HUDEP-2 (cell line): ENCODE measurements at regions not wholly inside any gene's neighbourhood (a gene's known extent, or its start where the extent isn't known, plus 50 kb on each side); places are given as distances from the start of the nearest gene placed in this dataset.

ENCODE experiments used
- DNase-seq, 76 experiments: peaks; one replicate each; lab custom pipeline; 2025; ENCODE audit not compliant: unreplicated experiment in 76 of 76; lab: John Stamatoyannopoulos, UW

DNA sequence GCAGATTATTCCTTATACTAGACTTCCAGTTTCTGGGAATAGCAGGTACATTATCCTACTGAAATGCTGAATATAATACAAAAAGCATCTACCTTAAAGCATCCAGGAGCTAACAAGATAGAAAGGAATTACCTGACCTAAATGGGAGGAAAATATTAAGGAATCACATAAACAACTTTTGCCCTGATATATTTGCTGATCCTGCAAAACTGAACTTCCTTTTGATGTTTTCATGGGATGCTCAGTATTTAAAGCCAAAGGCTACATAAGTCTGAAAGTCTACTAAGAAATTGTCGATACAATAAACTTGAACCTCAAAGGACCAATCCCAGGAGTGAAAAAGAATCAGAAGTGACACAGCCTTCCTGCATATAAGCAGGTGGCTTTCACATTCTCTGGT, 85.6 kb upstream of the C1orf21 start:
- no peak for DNase-seq

DNA sequence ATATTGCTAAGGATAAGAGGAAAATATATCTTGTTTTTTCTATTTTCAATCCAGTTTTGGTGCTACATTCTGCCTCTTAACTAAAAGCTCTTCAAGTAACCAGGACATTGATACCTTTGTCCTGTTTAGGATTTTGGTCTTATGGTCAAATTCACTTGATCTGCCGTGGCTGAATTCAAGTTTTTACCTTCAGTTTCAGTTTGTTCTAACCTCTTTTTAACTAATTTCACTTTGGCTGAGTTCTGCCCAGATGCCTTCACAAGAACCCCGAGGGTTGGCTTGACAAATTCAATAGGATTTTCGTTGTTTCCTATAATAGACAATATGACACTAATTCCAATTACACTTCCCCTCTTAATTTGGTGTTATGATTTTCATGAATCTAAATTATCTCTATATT, 84.5 kb upstream of the C1orf21 start:
- no peak for DNase-seq

DNA sequence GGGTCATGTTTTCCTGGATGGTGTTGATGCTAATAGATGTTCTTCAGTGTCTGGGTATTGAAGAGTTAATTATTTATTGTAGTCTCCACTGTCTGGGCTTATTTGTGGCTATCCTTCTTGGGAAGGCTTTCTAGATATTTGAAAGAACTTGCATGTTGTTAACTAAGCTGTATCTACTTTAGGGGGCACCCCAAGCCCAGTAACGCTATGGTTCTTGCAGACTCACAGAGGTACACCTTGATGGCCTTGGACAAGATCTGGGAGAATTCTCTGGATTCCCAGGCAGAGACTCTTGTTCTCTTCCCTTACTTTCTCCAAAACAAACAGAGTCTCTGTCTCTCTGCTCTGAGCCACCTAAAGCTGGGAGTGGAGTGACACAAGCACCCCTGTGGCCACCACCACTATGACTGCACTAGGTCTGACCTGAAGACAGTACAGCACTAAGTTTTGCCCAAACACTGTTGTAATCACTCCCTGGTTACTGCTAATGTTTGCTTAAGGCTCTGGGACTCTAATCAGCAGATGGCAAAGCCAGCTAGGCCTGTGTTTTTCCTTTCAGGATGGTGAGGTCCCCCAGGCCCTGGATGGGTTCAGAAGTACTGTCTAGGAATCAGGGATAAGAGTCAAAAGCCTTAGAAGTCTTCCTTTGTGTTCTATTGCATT, 76.5 kb upstream of the C1orf21 start:
- no peak for DNase-seq

DNA sequence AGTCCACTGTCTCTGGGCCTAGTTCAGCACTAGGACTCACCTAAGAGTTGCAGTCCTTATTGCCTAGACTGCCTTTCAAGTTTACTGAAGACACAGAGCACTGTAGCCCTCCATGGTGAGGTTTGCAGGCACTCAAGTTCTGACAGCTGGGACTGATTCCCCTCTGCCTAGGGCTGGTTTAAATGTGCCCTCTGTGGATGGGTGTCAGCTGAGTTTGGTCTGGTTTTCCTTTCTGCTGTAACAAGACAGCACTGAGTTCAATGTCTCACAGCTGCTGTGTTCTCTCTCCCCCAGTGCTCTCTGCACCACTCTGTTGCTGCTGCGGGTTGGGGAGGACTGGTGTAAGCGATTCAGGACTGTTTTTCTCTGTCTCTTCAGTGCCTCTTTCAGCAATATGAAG, 75.2 kb upstream of the C1orf21 start:
- no peak for DNase-seq

DNA sequence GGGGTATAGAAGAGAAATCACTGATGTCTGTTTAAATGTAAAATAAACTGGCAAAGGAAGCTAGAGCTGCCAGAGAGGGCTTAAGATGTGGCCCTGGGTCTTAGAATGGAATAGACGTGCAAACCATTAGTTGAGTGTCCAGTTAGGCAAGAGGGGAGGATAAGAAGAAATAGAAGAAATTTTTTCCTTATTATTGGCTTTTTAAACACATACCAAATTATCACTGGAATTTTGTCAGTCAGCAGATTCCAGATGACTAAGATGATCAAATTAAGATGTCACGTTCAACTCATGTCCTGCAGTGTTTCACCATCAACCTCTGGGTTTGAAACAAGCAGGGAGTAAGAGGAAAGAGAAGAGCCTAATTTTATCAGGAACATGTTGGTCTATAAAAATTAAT, 71.6 kb upstream of the C1orf21 start:
- DNase-seq = no peak

DNA sequence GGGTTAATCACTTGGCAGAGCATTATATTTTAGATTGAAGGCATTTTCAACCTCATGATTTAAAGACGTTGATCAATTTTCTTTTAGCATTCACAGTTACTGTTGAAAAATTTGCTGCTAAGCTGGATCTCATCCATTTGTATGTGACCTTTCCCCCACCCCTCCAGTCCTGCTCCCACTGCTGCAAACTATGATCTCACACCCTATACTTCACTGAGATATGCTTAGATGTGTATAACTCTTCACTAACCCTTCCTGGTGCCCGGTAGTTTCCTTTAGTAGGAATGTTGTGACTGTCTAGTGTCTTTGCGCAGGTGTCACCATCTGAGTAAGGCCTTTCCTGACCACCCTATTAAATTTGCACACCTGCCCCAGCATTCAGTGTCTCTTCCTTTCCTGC, 67.0 kb upstream of the C1orf21 start:
- no peak for DNase-seq

DNA sequence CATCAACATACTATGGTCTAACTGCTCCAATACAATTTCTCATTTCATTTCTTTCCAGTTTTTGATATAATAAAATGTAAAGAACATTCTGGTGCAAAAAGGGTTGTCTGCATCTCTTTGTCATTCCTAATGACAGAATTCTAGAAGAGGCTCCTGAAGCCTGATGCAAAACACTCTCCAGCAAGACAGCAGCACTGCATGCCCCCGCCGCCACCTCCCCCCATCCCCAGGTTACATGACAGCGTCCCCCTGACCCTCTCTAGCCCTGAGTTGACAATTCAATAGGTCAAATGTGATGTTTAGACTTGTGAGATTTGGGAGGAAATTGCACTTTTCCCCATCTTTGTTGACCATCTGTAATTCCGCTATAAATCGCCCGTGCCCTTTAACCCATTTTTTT, 64.6 kb upstream of the C1orf21 start:
- DNase-seq = no peak

DNA sequence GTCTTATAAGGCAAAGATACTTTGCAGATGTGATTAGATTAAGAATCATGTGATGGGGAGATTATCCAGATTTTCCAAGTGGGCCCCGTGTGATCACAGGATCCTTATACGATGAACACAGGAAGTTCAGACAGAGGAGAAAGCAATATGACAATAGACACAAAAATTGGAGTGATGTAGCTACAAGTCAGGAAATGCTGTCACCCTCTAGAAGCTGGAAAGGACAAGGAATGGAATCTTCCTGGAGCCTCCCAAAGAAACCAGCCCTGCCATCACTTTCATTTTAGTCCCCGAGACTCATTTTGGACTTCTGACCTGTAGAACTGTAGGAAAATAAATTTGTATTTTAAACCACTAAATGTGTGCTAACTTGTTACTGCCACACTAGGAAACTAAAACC, 61.9 kb upstream of the C1orf21 start:
- no peak for DNase-seq

DNA sequence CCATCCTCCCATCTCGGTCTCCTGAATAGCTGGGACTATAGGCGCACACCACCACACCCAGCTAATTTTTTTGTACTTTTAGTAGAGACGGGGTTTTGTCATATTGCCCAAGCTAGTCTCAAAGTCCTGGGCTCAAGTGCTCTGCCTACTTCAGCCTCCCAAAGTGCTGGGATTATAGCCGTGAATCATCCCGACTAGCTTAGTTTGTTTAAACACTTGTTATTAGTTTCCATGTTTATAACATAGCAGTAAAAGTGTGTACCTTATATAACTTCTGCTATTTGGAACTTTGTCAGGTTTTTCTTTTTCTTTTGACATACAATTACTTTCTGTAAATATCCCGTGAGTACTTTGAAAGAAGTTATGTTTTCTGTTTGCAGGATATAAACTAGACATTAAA, 60.6 kb upstream of the C1orf21 start:
- DNase-seq = no peak

DNA sequence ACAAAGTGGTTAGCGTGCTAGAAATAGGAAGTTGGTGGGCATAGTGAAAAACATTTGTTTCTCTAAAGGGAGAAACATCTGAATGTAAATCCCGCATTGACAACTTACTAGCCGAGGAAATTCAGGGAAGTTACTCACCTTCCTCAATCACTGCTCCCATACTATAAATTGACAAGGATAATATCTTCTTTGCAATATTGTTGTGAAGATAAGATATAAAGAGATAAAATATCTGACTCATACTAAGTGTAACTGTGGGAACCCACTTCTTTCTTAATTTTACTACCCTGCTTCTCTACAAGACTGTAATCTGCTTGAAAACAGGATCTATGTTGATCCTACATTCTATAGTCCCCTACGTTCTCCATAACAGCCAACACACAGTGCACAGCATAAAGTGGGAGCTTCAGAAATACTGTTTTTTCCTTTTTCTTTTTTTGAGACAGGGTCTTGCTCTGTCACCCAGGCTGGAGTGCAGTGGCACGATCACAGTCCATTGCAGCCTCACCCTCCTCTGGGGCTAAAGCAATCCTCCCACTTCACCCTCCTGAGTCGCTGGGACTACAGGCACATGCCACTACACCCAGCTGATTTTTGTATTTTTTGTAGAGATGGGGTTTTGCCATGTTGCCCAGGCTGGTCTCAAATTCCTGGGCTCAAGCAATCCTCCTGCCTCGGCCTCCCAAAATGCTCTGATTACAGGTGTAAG, 57.4 kb upstream of the C1orf21 start:
- no peak for DNase-seq

DNA sequence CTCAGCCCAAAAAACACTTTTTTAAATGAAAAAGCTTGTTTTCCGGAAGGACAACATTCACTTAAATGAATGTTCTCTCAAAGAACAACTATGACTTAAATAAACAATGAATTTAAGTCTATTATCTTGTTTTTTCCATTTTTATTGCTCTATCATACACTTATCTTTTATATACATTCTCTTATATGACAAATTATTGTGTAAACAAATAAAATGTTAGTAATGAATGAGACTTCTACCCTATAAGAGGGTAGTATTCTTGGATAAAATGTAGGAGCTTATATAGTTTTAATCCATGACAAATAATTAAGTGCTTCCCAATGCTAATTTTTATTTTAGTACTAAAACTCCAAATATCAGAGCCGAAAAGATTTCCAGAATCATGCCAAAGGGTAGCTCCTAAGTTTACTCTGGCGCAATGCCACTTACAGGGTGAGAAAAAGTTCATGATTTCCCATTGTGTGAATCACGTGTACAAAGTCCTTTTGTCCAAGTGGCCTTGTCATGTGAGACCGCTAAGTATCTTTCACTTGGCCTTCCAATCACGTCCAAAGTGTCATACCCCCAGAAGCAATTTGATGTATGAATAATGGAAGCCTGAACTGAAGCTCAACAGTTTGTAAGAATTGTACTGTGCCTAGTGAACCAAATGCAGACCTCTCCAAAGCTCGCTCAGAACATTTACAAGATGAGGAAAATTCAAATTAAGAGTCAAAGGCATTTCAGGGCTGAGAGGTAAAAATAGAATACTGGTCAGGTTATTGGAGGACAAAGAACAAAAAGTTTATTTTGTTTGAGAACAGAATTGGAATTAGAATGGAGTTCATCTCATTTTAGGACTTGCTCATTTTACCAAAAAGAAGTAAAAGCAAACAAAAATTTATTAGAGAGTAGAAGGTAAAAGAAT, 56.6 kb upstream of the C1orf21 start:
- no peak for DNase-seq

DNA sequence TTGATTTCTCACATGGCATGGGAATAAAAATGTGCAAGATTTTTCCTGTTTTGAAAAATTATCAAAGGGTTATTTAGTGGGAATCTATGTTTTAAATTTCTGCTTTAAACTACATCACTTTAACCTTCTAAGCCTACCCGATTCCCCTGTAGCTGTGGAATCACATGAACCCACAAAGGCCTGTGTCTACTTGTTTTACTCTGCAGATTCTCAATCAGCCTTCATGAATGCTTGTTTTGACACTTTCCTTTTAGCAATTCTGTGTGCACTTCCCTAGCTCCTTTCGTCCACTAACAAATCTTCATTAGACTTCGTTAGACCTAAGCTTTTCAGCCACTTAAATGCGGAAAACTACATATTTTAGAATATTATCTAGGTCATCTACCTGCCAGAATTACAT, 56.0 kb upstream of the C1orf21 start:
- no peak for DNase-seq
